MCF 10A (cell line): ENCODE measurements at regions not wholly inside any gene's neighbourhood (a gene's known extent, or its start where the extent isn't known, plus 50 kb on each side); places are given as distances from the start of the nearest gene placed in this dataset.

Experiments
- BruUV-seq: library from RNA; stranded (reverse); fragments of 400-500 nt; replicated peaks from 2 replicates; lab custom pipeline; 2021; lab: Mats Ljungman, UMichigan
- CTCF ChIA-PET: fragments of 300-600 bp; sonication (Branson Sonifier 250); formaldehyde crosslinking; extraction: SDS; loops from one replicate; lab custom pipeline; 2021; ENCODE audit warnings: antibody characterized with exemption, inconsistent platforms; lab: Yijun Ruan, JAX
- POLR2A ChIA-PET: fragments of 300-600, 350-650 bp; sonication (Branson Sonifier 250); formaldehyde crosslinking; extraction: SDS; loops from one replicate; lab custom pipeline; 2020; ENCODE audit warnings: antibody characterized with exemption, inconsistent platforms; lab: Yijun Ruan, JAX
- DNase-seq: peaks from one replicate; pipeline ENCODE4 v3.0.0-alpha.2; 2018; ENCODE audit not compliant: unreplicated experiment
- H3K27ac Mint-ChIP-seq: one replicate; pipeline ENCODE4 v1.8.0; 2022; ENCODE audit warnings: mild to moderate bottlenecking, low read depth, mixed read lengths; ENCODE audit not compliant: unreplicated experiment
- H3K27me3 Mint-ChIP-seq: one replicate; pipeline ENCODE4 v1.8.0; 2022; ENCODE audit warnings: mixed read lengths; ENCODE audit not compliant: insufficient read depth, unreplicated experiment
- H3K36me3 Mint-ChIP-seq: one replicate; pipeline ENCODE4 v1.8.0; 2022; ENCODE audit warnings: mild to moderate bottlenecking, moderate library complexity, mixed read lengths; ENCODE audit not compliant: insufficient read depth, unreplicated experiment
- H3K4me1 Mint-ChIP-seq: one replicate; pipeline ENCODE4 v1.8.0; 2022; ENCODE audit warnings: mixed read lengths; ENCODE audit not compliant: insufficient read depth, unreplicated experiment
- H3K4me3 Mint-ChIP-seq: one replicate; pipeline ENCODE4 v1.8.0; 2022; ENCODE audit warnings: mild to moderate bottlenecking, moderate library complexity, mixed read lengths; ENCODE audit not compliant: unreplicated experiment
- H3K9me3 Mint-ChIP-seq: one replicate; pipeline ENCODE4 v1.8.0; 2022; ENCODE audit warnings: mixed read lengths; ENCODE audit not compliant: unreplicated experiment
- intact Hi-C: fragments of 100-400 bp; cut with micrococcal nuclease; formaldehyde crosslinking; loops from 2 replicates; pipeline ENCODE4 v1.14.1; 2022
- TF ChIP-seq, protein P1 (sequence below): fragments of 200-600 bp; IDR thresholded peaks from one replicate; pipeline ENCODE4 v1.8.0; 2022; ENCODE audit warnings: antibody characterized with exemption, mild to moderate bottlenecking; ENCODE audit not compliant: unreplicated experiment

DNA sequence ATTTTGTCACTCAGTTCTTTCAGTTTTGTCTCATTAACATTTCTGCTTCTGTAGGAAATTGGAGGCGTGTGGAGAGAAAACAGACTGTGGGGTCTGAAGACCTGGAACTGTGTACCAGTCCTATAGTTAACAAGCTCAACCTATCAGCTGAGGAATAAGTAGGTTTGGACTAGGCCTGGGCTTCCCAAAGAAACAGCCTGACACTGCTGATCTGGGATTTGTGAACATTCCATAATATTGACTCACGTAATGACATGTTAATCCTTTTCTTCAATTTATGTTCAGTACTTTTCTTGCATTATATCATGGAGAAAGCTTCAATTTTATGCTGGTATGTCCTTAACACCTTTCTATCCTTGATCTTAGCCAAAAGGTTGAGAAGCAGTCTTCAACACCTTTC is 181.6 kb upstream of the RORA start:
- BruUV-seq: no TSS peak
- H3K36me3 Mint-ChIP-seq: no peaks in the 10 kb centered on the region
- no peak for DNase-seq
- no peaks in the 10 kb centered on the region for H3K9me3 Mint-ChIP-seq
- ChIA-PET CTCF (interaction anchor here (0.6 kb wide), 1 partner anchor 216 kb away, joined by 4 read pairs; no protein-coding TSS in a partner anchor), POLR2A (interaction anchor here (1.4 kb wide), 1 partner anchor 17 kb away, joined by 3 read pairs; no protein-coding TSS in a partner anchor)
- intact Hi-C loops: no loop called here
- peaks cover 6% of the 10 kb centered on the region for H3K4me1 Mint-ChIP-seq
- TF ChIP-seq, protein P1, sequence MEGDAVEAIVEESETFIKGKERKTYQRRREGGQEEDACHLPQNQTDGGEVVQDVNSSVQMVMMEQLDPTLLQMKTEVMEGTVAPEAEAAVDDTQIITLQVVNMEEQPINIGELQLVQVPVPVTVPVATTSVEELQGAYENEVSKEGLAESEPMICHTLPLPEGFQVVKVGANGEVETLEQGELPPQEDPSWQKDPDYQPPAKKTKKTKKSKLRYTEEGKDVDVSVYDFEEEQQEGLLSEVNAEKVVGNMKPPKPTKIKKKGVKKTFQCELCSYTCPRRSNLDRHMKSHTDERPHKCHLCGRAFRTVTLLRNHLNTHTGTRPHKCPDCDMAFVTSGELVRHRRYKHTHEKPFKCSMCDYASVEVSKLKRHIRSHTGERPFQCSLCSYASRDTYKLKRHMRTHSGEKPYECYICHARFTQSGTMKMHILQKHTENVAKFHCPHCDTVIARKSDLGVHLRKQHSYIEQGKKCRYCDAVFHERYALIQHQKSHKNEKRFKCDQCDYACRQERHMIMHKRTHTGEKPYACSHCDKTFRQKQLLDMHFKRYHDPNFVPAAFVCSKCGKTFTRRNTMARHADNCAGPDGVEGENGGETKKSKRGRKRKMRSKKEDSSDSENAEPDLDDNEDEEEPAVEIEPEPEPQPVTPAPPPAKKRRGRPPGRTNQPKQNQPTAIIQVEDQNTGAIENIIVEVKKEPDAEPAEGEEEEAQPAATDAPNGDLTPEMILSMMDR: no peak
- H3K4me3 Mint-ChIP-seq: no peak overlapping the region
- peaks cover 13% of the 10 kb centered on the region for H3K27me3 Mint-ChIP-seq
- no peak overlapping the region for H3K27ac Mint-ChIP-seq

DNA sequence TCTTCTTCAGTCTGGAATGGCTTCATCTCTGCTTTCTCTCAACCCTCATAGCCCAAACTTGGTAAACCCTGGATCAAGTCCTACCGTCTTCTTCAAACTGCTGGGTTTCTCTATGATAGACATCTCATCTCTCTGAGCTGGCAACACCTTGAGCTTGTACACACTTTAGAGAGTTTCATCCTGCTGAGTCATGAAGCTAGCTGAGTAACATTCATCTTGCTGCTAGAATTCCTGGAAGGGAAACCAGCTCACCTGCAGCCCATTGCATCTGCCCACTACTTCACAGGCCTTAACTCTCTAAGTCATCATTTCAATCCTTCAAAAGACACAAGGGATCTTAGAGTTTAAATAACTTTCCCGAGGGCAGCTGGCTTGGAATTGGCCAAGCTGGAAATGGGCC is 175.5 kb upstream of the RORA start:
- TF ChIP-seq, protein P1: no peak
- H3K36me3 Mint-ChIP-seq: no peaks in the 10 kb centered on the region
- peaks cover 5% of the 10 kb centered on the region for H3K4me1 Mint-ChIP-seq
- peak; percentile 34 for DNase-seq
- H3K27ac Mint-ChIP-seq: no peak overlapping the region
- ChIA-PET CTCF (no interaction called here), POLR2A (no interaction called here)
- BruUV-seq: no TSS peak
- peaks cover 13% of the 10 kb centered on the region for H3K27me3 Mint-ChIP-seq
- H3K9me3 Mint-ChIP-seq: no peaks in the 10 kb centered on the region
- no peak overlapping the region for H3K4me3 Mint-ChIP-seq
- intact Hi-C loops: no loop called here

DNA sequence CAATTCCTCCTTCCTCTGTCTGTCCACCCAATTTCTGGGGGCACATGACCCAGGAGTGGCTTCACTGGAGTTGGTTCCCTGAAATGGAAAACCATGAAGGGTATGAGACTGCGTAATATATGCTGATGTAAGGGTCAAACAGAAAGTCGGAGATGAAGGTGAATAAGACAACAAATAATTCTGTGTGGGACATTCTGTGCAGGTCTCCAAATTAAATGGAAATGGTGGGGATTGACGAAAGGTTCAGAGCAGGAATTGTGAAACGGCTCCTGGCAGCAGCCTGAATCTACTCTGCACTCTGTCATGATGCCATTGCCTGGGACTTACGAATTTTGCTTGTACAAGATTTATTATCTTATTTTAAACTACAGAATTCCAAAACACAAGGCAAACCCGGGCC is 174.8 kb upstream of the RORA start:
- peaks cover 13% of the 10 kb centered on the region for H3K27me3 Mint-ChIP-seq
- ChIA-PET CTCF (no interaction called here), POLR2A (no interaction called here)
- no peak overlapping the region for H3K27ac Mint-ChIP-seq
- intact Hi-C loops: no loop called here
- peaks cover 5% of the 10 kb centered on the region for H3K4me1 Mint-ChIP-seq
- DNase-seq: no peak
- H3K9me3 Mint-ChIP-seq: no peaks in the 10 kb centered on the region
- no TSS peak for BruUV-seq
- TF ChIP-seq, protein P1: no peak
- no peak overlapping the region for H3K4me3 Mint-ChIP-seq
- no peaks in the 10 kb centered on the region for H3K36me3 Mint-ChIP-seq

DNA sequence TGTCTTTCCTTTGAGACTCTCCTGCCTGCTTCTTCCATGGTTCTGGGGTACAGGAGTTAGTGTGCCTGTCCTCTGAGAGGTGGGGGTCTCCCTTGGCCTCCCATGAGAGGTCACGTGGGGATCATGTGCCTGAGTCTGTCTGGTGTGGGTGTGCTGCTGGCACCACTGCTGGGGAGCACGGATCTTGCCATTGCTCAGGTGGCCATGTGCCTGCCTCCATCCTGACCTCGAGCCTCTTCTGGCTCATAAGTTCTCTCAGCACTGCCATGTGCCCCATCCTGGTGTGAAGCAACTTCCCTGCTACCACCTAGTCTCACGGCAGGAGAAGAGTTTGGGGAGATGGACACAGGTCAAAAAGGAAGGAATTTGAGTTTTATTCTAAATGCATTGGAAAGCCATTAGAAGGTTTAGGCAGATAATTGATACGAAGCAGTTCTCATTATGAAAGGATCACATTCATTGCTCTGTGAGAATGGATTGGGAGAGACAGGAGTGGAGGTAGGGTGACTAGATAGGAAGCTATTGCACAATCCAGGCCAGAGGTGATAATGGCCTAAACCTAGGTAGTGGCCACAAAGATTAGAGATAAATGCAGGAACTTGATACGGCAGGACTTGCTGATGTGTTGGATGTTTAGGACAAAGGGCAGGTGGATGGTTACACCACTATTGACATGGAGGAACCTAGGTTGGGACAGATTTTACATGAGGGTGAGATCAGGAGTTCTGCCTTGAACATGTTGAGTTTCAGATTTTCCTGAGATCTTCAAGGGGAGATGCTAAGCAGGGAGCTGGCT is 173.0 kb upstream of the RORA start:
- Mint-ChIP-seq H3K36me3 (no peaks in the 10 kb centered on the region), H3K4me3 (no peak overlapping the region), H3K27me3 (peaks cover 7% of the 10 kb centered on the region), H3K4me1 (peaks cover 5% of the 10 kb centered on the region), H3K27ac (no peak overlapping the region), H3K9me3 (no peaks in the 10 kb centered on the region)
- CTCF ChIA-PET: no interaction called here
- POLR2A ChIA-PET: no interaction called here
- no peak for DNase-seq
- intact Hi-C loops: no loop called here
- no TSS peak for BruUV-seq
- TF ChIP-seq, protein P1: no peak
